ENCODE measurements at regions not wholly inside any gene's neighbourhood (a gene's known extent, or its start where the extent isn't known, plus 50 kb on each side); places are given as distances from the start of the nearest gene placed in this dataset.
"Not testable (repeated sequence)": the region's sequence is repeated elsewhere in the genome, so short reads cannot be mapped to it uniquely, and the experiment has no call there.

DNA sequence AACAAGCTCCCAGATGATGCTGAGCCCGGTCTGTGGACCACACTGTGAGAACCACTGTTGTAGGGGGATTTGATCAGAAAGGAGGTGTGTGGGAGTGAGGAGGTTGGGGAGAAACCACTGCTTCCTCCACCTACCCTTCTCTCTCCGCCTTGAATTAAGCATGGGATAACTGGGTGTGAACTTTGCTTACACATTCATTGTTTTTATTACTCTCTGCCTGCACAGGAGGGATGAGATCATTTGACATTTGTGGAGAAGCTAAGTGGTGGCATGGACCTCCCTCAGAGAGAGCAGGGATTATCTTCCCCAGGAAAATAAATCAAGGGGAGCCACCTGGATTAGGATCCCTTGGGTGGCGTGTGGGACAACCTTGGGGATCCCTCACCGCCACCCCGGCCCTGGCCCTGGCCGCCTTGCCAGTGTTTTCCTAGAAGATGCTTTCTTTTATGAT lies 212.1 kb upstream of the ATP6AP2 start:
- TF ChIP-seq, protein P1, sequence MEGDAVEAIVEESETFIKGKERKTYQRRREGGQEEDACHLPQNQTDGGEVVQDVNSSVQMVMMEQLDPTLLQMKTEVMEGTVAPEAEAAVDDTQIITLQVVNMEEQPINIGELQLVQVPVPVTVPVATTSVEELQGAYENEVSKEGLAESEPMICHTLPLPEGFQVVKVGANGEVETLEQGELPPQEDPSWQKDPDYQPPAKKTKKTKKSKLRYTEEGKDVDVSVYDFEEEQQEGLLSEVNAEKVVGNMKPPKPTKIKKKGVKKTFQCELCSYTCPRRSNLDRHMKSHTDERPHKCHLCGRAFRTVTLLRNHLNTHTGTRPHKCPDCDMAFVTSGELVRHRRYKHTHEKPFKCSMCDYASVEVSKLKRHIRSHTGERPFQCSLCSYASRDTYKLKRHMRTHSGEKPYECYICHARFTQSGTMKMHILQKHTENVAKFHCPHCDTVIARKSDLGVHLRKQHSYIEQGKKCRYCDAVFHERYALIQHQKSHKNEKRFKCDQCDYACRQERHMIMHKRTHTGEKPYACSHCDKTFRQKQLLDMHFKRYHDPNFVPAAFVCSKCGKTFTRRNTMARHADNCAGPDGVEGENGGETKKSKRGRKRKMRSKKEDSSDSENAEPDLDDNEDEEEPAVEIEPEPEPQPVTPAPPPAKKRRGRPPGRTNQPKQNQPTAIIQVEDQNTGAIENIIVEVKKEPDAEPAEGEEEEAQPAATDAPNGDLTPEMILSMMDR (IDR thresholded peaks at IDR 0.05): no peak
- 92% methylated on average over 2 of the region's 6 CpGs for WGBS (ENCODE audit: insufficient coverage)
- Histone ChIP-seq H3K36me3 (ENCODE audit: control insufficient read depth, insufficient read depth, low read length) (no peaks in the 10 kb centered on the region), H3K27ac (ENCODE audit: low read length) (no peak overlapping the region), H3K4me3 (ENCODE audit: low read length) (no peak overlapping the region), H3K9me3 (ENCODE audit: control insufficient read depth, insufficient read depth, low read length) (no peaks in the 10 kb centered on the region), H3K27me3 (ENCODE audit: control insufficient read depth, insufficient read depth, low read length) (no peaks in the 10 kb centered on the region), H3K4me1 (ENCODE audit: control insufficient read depth, insufficient read depth, low read length) (no peaks in the 10 kb centered on the region)
- intact Hi-C loops (cut with micrococcal nuclease): no loop called here
- ATAC-seq (no peak), DNase-seq (no peak)
- Mint-ChIP-seq H3K4me1 (no peaks in the 10 kb centered on the region), H3K36me3 (no peaks in the 10 kb centered on the region), H3K9me3 (no peaks in the 10 kb centered on the region), H3K27ac (no peak overlapping the region), H3K27me3 (ENCODE audit: low read depth in 2 of 2) (peaks cover 2 to 18% of the 10 kb centered on the region in 2 donors), H3K4me3 (no peak overlapping the region)

DNA sequence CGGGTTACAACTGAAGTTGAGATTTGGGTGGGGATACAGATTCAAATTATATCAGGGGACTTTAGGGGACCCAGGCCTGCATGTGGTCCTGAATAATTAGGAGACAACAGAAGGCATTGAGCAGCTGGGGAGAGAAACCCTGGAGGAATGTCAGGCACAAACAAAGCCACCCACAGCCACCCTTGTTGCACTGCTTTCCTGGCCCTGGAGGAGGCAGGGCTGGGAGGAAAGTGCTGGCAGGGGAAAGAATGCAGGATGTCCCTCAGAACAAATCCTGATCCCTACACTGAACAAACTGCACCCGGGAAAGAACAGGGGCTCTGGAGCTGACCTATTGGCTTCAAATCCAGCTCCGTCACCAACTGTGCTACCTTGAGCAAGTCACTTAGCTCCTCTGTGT lies 214.1 kb upstream of the ATP6AP2 start:
- no peak overlapping the region for H3K27ac ChIP-seq (ENCODE audit: low read length)
- H3K27me3 ChIP-seq (ENCODE audit: control insufficient read depth, insufficient read depth, low read length): no peaks in the 10 kb centered on the region
- no peaks in the 10 kb centered on the region for H3K36me3 ChIP-seq (ENCODE audit: control insufficient read depth, insufficient read depth, low read length)
- Mint-ChIP-seq H3K36me3 (no peaks in the 10 kb centered on the region), H3K27ac (no peak overlapping the region), H3K27me3 (ENCODE audit: low read depth in 2 of 2) (peaks cover 2 to 18% of the 10 kb centered on the region in 2 donors), H3K4me3 (no peak overlapping the region), H3K4me1 (no peaks in the 10 kb centered on the region), H3K9me3 (no peaks in the 10 kb centered on the region)
- H3K4me1 ChIP-seq (ENCODE audit: control insufficient read depth, insufficient read depth, low read length): no peaks in the 10 kb centered on the region
- intact Hi-C loops (cut with micrococcal nuclease): no loop called here
- TF ChIP-seq, protein P1 (IDR thresholded peaks at IDR 0.05): no peak
- ATAC-seq: no peak
- H3K9me3 ChIP-seq (ENCODE audit: control insufficient read depth, insufficient read depth, low read length): no peaks in the 10 kb centered on the region
- DNase-seq: no peak
- no peak overlapping the region for H3K4me3 ChIP-seq (ENCODE audit: low read length)
- WGBS (ENCODE audit: insufficient coverage): 90% methylated on average over 2 of the region's 3 CpGs

DNA sequence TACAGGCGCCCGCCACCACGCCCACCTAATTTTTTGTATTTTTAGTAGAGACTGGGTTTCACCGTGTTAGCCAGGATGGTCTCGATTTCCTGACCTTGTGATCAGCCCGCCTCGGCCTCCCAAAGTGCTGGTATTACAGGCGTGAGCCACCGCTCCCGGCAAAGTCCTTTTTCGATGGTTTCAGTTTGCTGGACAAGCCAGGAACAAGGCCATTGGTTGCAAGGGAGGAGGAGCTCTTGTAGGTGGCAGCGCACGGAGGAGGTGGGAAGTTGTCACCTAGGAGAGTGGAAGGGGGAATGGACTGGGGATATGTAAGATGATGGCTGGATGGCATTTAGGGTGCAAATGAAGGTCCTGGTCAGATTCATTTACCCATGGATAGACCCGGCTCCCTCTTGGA lies 218.5 kb upstream of the ATP6AP2 start:
- H3K4me1 ChIP-seq (ENCODE audit: control insufficient read depth, insufficient read depth, low read length); ATAC-seq: not testable (repeated sequence)

DNA sequence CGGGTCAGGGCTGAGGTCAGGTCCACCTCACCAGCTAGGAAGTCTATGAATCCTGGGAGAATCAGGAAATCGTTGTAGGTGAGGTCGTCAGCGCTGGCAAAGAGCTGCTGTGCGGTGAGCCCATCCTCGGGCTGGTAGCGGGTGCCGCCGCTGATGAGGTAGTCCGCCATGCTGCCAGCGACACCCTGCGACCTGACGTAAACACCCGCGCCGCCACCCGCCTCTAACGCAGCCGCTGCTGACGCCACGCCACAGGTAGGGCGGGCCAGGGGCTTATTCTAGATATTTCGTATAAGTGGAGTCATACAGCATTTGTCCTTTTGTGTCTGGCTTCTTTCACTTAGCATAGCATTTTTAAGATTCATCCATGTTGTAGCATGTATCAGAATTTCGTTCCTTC lies 220.2 kb upstream of the ATP6AP2 start:
- no peaks in the 10 kb centered on the region for H3K36me3 Mint-ChIP-seq
- Histone ChIP-seq H3K4me1 (ENCODE audit: control insufficient read depth, insufficient read depth, low read length) (no peaks in the 10 kb centered on the region), H3K4me3 (ENCODE audit: low read length) (no peak overlapping the region), H3K27me3 (ENCODE audit: control insufficient read depth, insufficient read depth, low read length) (no peaks in the 10 kb centered on the region), H3K9me3 (ENCODE audit: control insufficient read depth, insufficient read depth, low read length) (no peaks in the 10 kb centered on the region), H3K27ac (ENCODE audit: low read length) (no peak overlapping the region), H3K36me3 (ENCODE audit: control insufficient read depth, insufficient read depth, low read length) (no peaks in the 10 kb centered on the region)
- no peak overlapping the region for H3K27ac Mint-ChIP-seq
- no peak overlapping the region for H3K4me3 Mint-ChIP-seq
- no peak for ATAC-seq
- H3K27me3 Mint-ChIP-seq (ENCODE audit: low read depth in 2 of 2): peaks cover 2 to 8% of the 10 kb centered on the region in 2 donors
- TF ChIP-seq, protein P1 (IDR thresholded peaks at IDR 0.05): no peak
- no peaks in the 10 kb centered on the region for H3K9me3 Mint-ChIP-seq
- no peaks in the 10 kb centered on the region for H3K4me1 Mint-ChIP-seq
- intact Hi-C loops (cut with micrococcal nuclease): no loop called here
- WGBS (ENCODE audit: insufficient coverage): 94% methylated on average over 23 of the region's 24 CpGs
- DNase-seq: no peak

More for the DNA sequence above, 218.5 kb upstream of the ATP6AP2 start:
- H3K4me3 Mint-ChIP-seq; H3K27ac Mint-ChIP-seq; H3K4me3 ChIP-seq (ENCODE audit: low read length); H3K9me3 ChIP-seq (ENCODE audit: control insufficient read depth, insufficient read depth, low read length); H3K36me3 Mint-ChIP-seq; intact Hi-C loops (cut with micrococcal nuclease); H3K4me1 Mint-ChIP-seq; H3K9me3 Mint-ChIP-seq; DNase-seq; H3K36me3 ChIP-seq (ENCODE audit: control insufficient read depth, insufficient read depth, low read length); H3K27ac ChIP-seq (ENCODE audit: low read length); H3K27me3 ChIP-seq (ENCODE audit: control insufficient read depth, insufficient read depth, low read length): not testable (repeated sequence)
- peaks cover 2 to 18% of the 10 kb centered on the region in 2 donors for H3K27me3 Mint-ChIP-seq (ENCODE audit: low read depth in 2 of 2)
- WGBS (ENCODE audit: insufficient coverage): 98% methylated on average over 13 of the region's 14 CpGs

Data from natural killer cell (primary cell).